Right lobe of liver (tissue), 4 donors: ENCODE measurements at regions not wholly inside any gene's neighbourhood (a gene's known extent, or its start where the extent isn't known, plus 50 kb on each side); places are given as distances from the start of the nearest gene placed in this dataset.

Experiments used
- POLR2A ChIP-seq: fragments of 450-650 bp; IDR thresholded peaks from one replicate; pipeline ENCODE4 v1.6.1; 2017; ENCODE audit warnings: antibody characterized with exemption, mild to moderate bottlenecking
- TF ChIP-seq, protein P1 (sequence below), 4 donors: fragments of 200-600 bp in 3 of 4; fragments of 450-650 bp in 1 of 4; IDR thresholded peaks; one replicate each; pipeline versions ENCODE4 v1.5.1 to v1.8.0; 2016 to 2022; ENCODE audit warnings: antibody characterized with exemption in 4 of 4, mild to moderate bottlenecking in 2 of 4
- donor health status: DM: no; HTN: no; CAD: no.
- donor health status: DM: no; HTN: no; CAD: no.
- donor health status: DM: no; HTN: yes; CAD: no.

DNA sequence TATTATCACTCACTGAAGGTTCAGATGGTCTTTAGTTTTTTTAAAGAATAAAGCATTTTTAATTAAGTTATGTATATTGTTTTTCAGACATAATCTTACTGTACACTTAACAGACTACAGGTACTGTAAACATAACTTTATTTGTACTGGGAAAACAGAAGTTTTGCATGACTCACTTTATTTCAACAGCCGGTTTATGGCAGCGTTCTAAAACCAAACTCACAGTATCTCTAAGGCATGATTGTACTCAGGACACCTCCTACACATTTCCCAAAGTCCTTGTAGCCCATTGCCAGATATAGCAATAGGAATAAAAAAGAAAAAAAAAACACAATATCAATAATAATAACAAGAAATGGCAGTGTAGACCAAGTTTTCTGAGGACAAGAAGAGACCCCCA is 1341.4 kb downstream of the FSCB start:
- no peak for TF ChIP-seq POLR2A
- TF ChIP-seq, protein P1, sequence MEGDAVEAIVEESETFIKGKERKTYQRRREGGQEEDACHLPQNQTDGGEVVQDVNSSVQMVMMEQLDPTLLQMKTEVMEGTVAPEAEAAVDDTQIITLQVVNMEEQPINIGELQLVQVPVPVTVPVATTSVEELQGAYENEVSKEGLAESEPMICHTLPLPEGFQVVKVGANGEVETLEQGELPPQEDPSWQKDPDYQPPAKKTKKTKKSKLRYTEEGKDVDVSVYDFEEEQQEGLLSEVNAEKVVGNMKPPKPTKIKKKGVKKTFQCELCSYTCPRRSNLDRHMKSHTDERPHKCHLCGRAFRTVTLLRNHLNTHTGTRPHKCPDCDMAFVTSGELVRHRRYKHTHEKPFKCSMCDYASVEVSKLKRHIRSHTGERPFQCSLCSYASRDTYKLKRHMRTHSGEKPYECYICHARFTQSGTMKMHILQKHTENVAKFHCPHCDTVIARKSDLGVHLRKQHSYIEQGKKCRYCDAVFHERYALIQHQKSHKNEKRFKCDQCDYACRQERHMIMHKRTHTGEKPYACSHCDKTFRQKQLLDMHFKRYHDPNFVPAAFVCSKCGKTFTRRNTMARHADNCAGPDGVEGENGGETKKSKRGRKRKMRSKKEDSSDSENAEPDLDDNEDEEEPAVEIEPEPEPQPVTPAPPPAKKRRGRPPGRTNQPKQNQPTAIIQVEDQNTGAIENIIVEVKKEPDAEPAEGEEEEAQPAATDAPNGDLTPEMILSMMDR (IDR thresholded peaks at IDR 0.05) = no peak
